Gastrocnemius medialis (tissue), 4 donors: ENCODE measurements at regions not wholly inside any gene's neighbourhood (a gene's known extent, or its start where the extent isn't known, plus 50 kb on each side); places are given as distances from the start of the nearest gene placed in this dataset.
"Not testable (repeated sequence)": the region's sequence is repeated elsewhere in the genome, so short reads cannot be mapped to it uniquely, and the experiment has no call there.

Source experiments
- ATAC-seq, 2 donors: fragments of 150-250 bp; one replicate each; pipeline ENCODE4 v1.9.1; 2016
- DNase-seq, 2 donors: peaks; one replicate each; pipeline ENCODE4 v3.0.0-alpha.2; 2019
- H3K27ac ChIP-seq, 4 donors: fragments of 200-600 bp; sonication (generic); 1 replicate in 1 of 4; 2 replicates in 3 of 4; pipeline ENCODE4 v1.5.1; 2016 to 2018; ENCODE audit warnings: mild to moderate bottlenecking in 2 of 4, moderate library complexity in 1 of 4
- H3K27me3 ChIP-seq, 3 donors: fragments of 200-600 bp; sonication (generic) in 2 of 3; 1 replicate in 1 of 3; 2 replicates in 2 of 3; pipeline versions ENCODE4 v1.5.1 to v1.6.0; 2016 to 2019; ENCODE audit warnings: mild to moderate bottlenecking in 1 of 3, moderate library complexity in 1 of 3
- H3K36me3 ChIP-seq, 2 donors: fragments of 200-600 bp; sonication (generic) in 1 of 2; one replicate each; pipeline ENCODE4 v1.5.1; 2017 to 2018
- H3K4me1 ChIP-seq, 2 donors: fragments of 200-600 bp; sonication (generic) in 1 of 2; one replicate each; pipeline ENCODE4 v1.5.1; 2016 to 2017; ENCODE audit warnings: mild to moderate bottlenecking in 2 of 2
- H3K4me3 ChIP-seq, 4 donors: fragments of 200-600 bp; sonication (generic) in 3 of 4; 1 replicate in 1 of 4; 2 replicates in 3 of 4; pipeline ENCODE4 v1.5.1; 2016 to 2019; ENCODE audit warnings: mild to moderate bottlenecking in 2 of 4
- H3K9me3 ChIP-seq, 3 donors: fragments of 200-600 bp; sonication (generic) in 2 of 3; 1 replicate in 1 of 3; 2 replicates in 2 of 3; pipeline ENCODE4 v1.5.1; 2016 to 2019
- in situ Hi-C, 4 donors: fragments of 200-750 bp; cut with MboI; loops; one replicate each; pipeline versions ENCODE4 v1.15.0 to v1.8.0; 2017; ENCODE audit warnings: low sequenced_read_pairs in 4 of 4
- intact Hi-C: fragments of 100-400 bp; cut with DNase I; formaldehyde crosslinking; loops from one replicate; pipeline ENCODE4 v1.15.1; 2023; ENCODE audit warnings: low total_unique reads

DNA sequence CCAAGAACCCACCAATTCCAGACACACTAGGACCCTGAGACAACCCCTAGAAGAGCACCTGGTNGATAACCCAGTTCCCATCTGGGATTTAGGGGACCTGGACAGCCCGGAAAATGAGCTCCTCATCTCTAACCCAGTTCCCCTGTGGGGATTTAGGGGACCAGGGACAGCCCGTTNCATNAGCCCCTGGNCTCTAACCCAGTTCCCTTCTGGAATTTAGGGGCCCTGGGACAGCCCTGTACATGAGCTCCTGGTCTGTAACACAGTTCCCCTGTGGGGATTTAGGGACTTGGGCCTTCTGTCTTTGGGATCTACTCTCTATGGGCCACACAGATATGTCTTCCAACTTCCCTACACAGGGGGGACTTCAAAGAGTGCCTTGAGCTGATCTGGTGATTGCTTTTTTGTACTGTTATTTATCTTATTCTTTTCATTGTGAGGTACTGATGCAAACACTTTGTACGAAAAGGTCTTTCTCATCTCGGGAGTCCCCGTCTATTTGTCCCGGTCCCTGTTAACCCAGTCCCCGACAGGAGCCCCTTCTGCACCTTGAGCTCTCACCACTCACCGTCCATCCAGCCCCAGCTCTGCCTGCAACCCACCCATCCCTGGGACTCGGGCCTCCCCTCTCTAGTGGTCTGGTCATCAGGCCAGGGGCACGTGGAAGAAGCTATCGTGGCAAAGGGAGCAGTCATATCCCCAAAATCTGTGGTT is 58.2 kb upstream of the PLCXD1 start:
- H3K4me3 ChIP-seq, H3K27me3 ChIP-seq, H3K4me1 ChIP-seq, H3K27ac ChIP-seq, H3K9me3 ChIP-seq, DNase-seq, in situ Hi-C loops, intact Hi-C loops, ATAC-seq, H3K36me3 ChIP-seq: not testable (repeated sequence)

GRCh38 chrX:223514-223854 is 57.7 kb upstream of the PLCXD1 start:
- H3K4me3 ChIP-seq, ATAC-seq, in situ Hi-C loops, H3K4me1 ChIP-seq, H3K27ac ChIP-seq, H3K9me3 ChIP-seq, H3K36me3 ChIP-seq, intact Hi-C loops, H3K27me3 ChIP-seq, DNase-seq: not testable (repeated sequence)

DNA sequence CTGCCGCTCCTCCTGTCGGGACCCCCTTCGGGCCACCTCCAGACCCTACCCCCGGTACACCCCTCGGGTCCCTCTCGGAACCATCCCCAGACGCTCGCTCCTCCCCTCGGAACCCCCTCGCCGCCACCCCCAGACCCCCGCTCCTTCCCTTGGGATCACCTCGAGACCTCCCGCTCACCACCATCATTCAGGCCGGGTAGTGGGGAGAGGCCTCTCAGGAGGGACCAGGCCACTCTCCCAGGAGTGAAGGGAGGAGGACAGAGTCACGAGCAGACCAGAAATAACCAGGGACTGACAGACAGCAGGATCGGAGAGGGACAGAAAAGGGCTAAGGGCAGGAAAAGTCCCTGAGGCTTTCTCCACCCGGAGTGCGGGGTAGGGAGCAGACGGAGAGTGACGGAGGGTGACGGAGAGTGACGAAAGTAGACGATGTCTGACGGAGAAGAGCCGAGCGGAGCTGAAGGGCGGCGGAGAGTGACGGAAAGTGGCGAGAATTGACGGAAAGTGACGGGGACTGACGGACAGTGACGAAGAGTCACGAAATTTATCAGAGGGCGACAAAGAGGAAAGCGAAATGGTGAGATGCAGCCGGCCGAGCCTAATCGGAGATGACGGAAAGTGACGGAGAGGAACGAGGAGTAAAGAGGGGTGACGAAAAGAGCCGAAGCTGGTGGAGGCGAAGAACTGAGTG is 54.6 kb upstream of the PLCXD1 start:
- intact Hi-C loops, H3K4me3 ChIP-seq, H3K27ac ChIP-seq, H3K4me1 ChIP-seq, H3K36me3 ChIP-seq, DNase-seq, H3K9me3 ChIP-seq, H3K27me3 ChIP-seq, in situ Hi-C loops: not testable (repeated sequence)
- peak in 1 of 2 donors; percentile 47 for ATAC-seq

DNA sequence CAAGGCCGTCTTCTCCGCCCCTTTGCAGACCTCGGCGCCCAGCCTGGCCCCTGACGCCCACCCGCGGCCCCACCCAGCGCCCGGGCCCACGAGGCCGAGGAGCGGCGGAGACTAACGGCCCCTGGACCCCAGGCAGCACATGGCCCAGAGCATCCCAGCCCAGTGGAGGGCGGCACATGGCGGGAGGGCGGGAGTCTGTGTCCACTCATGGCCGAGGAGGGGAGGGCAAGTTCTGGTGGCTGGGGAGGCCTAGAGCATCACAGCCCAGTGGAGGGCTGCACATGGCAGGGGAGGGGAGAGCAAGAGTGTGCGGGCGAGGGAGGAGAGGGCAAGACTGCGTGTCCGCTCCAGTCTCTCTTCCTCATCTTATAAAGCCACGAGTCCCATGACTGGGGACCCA is 53.8 kb upstream of the PLCXD1 start:
- H3K4me3 ChIP-seq, H3K27me3 ChIP-seq, H3K27ac ChIP-seq, H3K4me1 ChIP-seq, DNase-seq, intact Hi-C loops, H3K9me3 ChIP-seq, in situ Hi-C loops, ATAC-seq, H3K36me3 ChIP-seq: not testable (repeated sequence)
